Activated T-helper 2 cell treated with anti-CD3 and anti-CD28 coated beads, Interferon-gamma antibody, Interleukin-2, Interleukin-4, amounts not matched to agents 10 μg/mL and 5 μg/mL and 100 μg/mL, durations not matched to agents 14 hours and 24 hours and 36 hours (primary cell): ENCODE measurements at regions not wholly inside any gene's neighbourhood (a gene's known extent, or its start where the extent isn't known, plus 50 kb on each side); places are given as distances from the start of the nearest gene placed in this dataset.

ENCODE experiments used
- DNase-seq: peaks from one replicate; pipeline ENCODE4 v3.0.0; 2021; ENCODE audit warnings: low spot score
- H3K27ac Mint-ChIP-seq: one replicate; pipeline ENCODE4 v1.8.0; 2021; ENCODE audit warnings: mixed read lengths
- H3K27me3 Mint-ChIP-seq: one replicate; pipeline ENCODE4 v1.8.0; 2021; ENCODE audit warnings: low read depth, mixed read lengths
- H3K36me3 Mint-ChIP-seq: one replicate; pipeline ENCODE4 v1.8.0; 2021; ENCODE audit warnings: low read depth, mixed read lengths
- H3K4me1 Mint-ChIP-seq: one replicate; pipeline ENCODE4 v1.8.0; 2021; ENCODE audit warnings: low read depth, mixed read lengths
- H3K4me3 Mint-ChIP-seq: one replicate; pipeline ENCODE4 v1.8.0; 2021; ENCODE audit warnings: low read depth, mild to moderate bottlenecking, moderate library complexity, mixed read lengths
- H3K9me3 Mint-ChIP-seq: one replicate; pipeline ENCODE4 v1.8.0; 2021; ENCODE audit warnings: mixed read lengths
- intact Hi-C: fragments of 100-400 bp; cut with micrococcal nuclease; formaldehyde crosslinking; loops from one replicate; pipeline ENCODE4 v1.15.1; 2023

DNA sequence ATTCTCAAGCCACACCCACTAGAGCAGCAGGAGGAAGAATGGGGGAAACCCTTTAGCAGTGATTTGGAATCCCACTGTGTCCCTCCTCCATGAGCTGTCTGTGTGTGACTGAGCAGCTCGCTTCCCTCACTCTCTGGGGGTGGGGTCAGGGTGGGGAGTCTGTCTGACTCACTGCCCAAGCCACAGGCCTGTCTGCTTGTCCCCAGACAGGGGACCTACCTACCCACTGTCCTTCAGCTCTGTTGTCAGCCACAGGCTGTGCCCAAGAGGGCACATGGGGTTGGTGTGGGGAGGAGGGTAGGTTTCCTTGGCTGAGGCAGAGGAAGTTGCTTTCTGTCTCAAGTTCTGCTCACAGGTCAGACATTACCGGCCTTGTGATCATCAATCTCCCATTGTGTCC lies 127.0 kb downstream of the MAFB start:
- no peaks in the 10 kb centered on the region for H3K36me3 Mint-ChIP-seq
- H3K27me3 Mint-ChIP-seq: no peaks in the 10 kb centered on the region
- no peak overlapping the region for H3K27ac Mint-ChIP-seq
- no peak overlapping the region for H3K4me3 Mint-ChIP-seq
- no peak for DNase-seq
- H3K9me3 Mint-ChIP-seq: no peaks in the 10 kb centered on the region
- intact Hi-C loops: no loop called here
- H3K4me1 Mint-ChIP-seq: no peaks in the 10 kb centered on the region

DNA sequence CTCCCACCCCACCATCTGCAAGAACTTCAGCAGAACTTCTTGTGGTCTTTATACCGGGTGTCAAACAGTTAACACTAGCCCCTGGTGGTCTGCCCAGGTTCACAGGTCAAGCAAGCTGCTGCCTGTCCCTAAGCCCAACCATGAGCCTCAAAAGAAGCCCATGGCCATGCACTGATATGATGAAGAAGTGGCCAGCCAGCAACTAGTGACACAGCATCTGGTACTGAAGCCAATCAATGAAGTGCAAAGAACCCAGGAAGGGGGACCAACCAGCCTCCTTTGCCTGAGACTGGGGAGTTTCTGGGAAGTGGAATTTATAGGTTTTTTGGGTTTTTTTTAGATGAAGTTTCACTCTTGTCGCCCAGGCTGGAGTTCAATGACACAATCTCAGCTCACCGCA lies 127.8 kb downstream of the MAFB start:
- Mint-ChIP-seq H3K4me1 (no peaks in the 10 kb centered on the region), H3K36me3 (no peaks in the 10 kb centered on the region), H3K4me3 (no peak overlapping the region), H3K9me3 (no peaks in the 10 kb centered on the region), H3K27ac (no peak overlapping the region), H3K27me3 (no peaks in the 10 kb centered on the region)
- DNase-seq: no peak
- intact Hi-C loops: no loop called here

DNA sequence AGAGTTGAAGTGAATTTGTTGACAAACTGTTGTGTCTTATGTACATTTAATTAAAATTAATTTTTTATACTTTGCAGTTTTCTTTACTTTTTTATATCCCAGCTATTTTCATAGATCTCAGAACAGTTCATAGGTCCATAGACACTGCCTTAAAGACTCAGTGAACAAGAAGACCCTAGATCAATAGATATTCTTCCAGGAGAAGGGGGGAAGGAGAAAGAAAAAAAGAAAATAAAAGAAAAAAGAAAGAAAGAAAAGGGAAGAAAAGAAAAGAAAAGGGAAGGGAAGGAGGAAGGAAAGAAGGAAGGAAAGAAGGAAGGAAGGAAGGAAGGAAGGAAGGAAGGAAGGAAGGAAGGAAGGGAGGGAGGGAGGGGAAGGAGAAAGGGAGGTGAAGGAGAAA lies 130.8 kb downstream of the MAFB start:
- H3K4me1 Mint-ChIP-seq: no peaks in the 10 kb centered on the region
- H3K9me3 Mint-ChIP-seq: no peaks in the 10 kb centered on the region
- H3K27ac Mint-ChIP-seq: no peak overlapping the region
- intact Hi-C loops: no loop called here
- no peaks in the 10 kb centered on the region for H3K36me3 Mint-ChIP-seq
- DNase-seq: no peak
- no peak overlapping the region for H3K4me3 Mint-ChIP-seq
- peaks cover 2% of the 10 kb centered on the region for H3K27me3 Mint-ChIP-seq

DNA sequence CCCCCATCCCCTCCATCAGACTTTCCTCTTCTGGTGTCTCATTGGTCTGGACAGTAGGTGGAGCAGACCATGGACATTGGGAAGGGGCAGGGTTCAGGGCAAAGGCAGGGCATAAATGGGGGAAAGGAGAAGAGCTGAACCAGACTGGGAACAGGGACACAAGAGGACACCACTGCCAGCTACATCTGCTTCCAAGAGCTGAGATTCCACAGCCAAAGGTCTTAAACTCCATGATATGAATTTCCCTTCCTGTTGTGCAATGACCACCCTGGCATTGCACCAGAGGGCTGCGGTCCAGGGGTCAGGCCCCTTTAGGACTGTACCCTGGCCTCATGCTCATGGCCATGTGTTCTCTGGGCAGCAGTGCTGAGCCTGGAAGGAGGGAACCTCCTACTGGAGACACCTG lies 137.9 kb downstream of the MAFB start:
- H3K4me3 Mint-ChIP-seq: no peak overlapping the region

DNA sequence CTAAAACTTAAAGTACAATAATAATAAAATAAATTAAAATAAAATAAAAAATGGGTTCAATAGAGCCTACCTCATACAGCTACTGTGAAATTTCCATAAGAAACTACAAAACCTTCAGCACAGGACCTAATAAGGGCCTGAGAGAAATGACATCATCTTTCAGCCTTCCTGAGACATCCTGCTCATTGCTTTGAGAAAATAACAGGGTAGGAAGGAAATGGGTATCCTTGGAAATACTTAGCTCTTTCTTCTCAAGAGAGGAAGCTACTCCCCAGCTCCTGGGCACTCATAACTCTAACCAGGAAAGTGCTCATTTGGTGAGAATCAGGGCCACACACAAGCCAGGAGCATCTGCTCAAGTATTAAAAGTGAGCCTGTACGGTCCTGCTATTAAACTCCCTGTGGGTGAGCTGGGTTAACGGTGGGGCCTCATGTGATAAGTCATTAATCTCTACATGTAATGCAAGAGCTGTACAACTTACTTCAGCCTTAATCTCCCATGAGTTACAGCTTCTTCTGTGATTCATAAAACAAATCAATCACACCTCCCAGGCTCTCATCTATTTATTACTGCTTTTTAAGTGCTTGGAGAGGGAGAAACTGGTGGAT lies 141.4 kb downstream of the MAFB start:
- no peak overlapping the region for H3K4me3 Mint-ChIP-seq
- no peaks in the 10 kb centered on the region for H3K36me3 Mint-ChIP-seq
- no peaks in the 10 kb centered on the region for H3K27me3 Mint-ChIP-seq
- no peak overlapping the region for H3K27ac Mint-ChIP-seq
- DNase-seq: no peak
- H3K4me1 Mint-ChIP-seq: no peaks in the 10 kb centered on the region
- no peaks in the 10 kb centered on the region for H3K9me3 Mint-ChIP-seq
- intact Hi-C loops: no loop called here

More for the DNA sequence above, 137.9 kb downstream of the MAFB start:
- Mint-ChIP-seq H3K4me1 (no peaks in the 10 kb centered on the region), H3K9me3 (no peaks in the 10 kb centered on the region), H3K36me3 (no peaks in the 10 kb centered on the region), H3K27me3 (peaks cover 2% of the 10 kb centered on the region), H3K27ac (no peak overlapping the region)
- no peak for DNase-seq
- intact Hi-C loops: no loop called here

DNA sequence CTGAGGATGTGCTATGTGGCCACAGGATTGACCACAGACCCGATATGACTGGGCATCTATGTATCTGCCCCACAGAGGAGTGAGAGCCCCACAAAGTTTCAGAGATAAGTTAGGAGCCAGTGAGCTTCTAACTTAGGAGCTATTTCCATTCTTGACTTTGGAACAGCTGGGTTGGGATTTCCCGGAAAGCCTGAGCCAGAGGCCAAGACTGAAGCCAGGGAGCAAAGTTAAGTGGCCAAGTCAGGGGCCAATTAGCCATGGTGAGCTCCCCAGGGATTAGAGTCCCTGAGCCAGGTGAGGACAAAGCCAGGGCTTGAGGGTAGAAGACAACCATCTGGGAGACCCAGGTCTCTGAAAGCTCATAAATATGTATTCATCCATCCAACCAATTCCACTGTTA lies 143.6 kb downstream of the MAFB start:
- no peaks in the 10 kb centered on the region for H3K4me1 Mint-ChIP-seq
- no peaks in the 10 kb centered on the region for H3K27me3 Mint-ChIP-seq
- H3K9me3 Mint-ChIP-seq: no peaks in the 10 kb centered on the region
- no peak overlapping the region for H3K27ac Mint-ChIP-seq
- no peak overlapping the region for H3K4me3 Mint-ChIP-seq
- intact Hi-C loops: no loop called here
- no peaks in the 10 kb centered on the region for H3K36me3 Mint-ChIP-seq
- DNase-seq: no peak

DNA sequence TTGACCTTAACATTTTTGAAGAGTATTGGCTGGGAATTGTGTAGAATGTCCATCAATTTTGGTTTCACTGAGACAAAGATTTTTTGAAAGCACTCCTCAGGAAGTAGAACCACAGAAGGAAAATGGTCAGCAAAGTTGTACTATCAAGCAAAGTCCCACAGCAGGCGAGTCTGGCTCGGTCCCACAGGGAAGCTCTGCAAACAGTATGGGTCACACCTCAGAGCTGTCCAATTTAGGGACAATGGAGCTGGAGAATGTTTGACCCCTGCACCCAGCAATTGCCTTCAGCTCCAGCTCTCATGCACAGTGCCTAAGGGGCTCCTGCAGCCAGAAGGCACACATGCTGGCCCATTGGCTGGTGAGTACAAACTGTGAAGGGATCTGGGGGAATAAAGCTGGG lies 147.0 kb downstream of the MAFB start:
- H3K27me3 Mint-ChIP-seq: peaks cover 2% of the 10 kb centered on the region
- H3K4me1 Mint-ChIP-seq: no peaks in the 10 kb centered on the region
- DNase-seq: no peak
- H3K9me3 Mint-ChIP-seq: no peaks in the 10 kb centered on the region
- no peak overlapping the region for H3K4me3 Mint-ChIP-seq
- intact Hi-C loops: no loop called here
- no peaks in the 10 kb centered on the region for H3K36me3 Mint-ChIP-seq
- no peak overlapping the region for H3K27ac Mint-ChIP-seq

DNA sequence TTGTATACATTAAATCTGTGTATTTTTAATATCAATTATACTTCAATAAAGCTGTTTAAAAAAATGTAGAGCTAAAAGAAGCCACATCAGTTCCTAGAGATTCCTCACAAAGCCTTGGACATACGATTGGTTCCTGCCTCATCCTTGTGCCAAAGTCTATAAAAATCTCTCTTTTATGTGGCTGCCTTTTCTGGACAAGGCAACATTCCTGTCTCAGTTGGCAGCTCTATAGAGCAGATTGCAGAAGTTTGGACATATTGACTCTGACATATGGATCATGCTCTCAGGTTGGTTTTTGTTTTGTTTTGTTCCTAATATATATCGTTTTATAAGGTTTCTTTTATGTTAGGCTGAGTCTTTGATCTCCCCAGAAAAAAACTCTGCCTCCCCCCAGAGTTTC lies 148.9 kb downstream of the MAFB start:
- H3K36me3 Mint-ChIP-seq: no peaks in the 10 kb centered on the region
- H3K27ac Mint-ChIP-seq: no peak overlapping the region
- no peaks in the 10 kb centered on the region for H3K9me3 Mint-ChIP-seq
- no peak overlapping the region for H3K4me3 Mint-ChIP-seq
- H3K27me3 Mint-ChIP-seq: peaks cover 2% of the 10 kb centered on the region
- no peaks in the 10 kb centered on the region for H3K4me1 Mint-ChIP-seq
- no peak for DNase-seq
- intact Hi-C loops: no loop called here

DNA sequence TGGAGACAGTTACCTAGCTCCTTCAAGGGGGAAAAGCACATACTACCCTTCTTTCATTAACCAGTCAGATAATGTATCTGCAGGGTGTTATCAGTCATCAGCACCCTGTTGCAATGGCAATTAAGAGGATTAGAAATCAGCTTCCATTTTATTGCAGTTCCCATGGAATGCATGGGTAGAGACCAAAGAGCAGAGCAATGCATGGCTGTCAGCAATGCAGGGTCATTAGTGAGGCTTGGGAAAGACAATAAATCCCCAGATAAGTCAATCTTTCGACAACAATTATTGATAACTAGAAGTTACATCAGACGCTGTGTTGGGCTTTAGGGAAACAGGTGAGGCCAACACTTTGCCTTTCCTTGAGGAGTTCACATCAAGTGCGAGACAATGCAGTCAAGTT lies 150.9 kb downstream of the MAFB start:
- Mint-ChIP-seq H3K9me3 (peaks cover 4% of the 10 kb centered on the region), H3K4me1 (no peaks in the 10 kb centered on the region), H3K27me3 (peaks cover 2% of the 10 kb centered on the region), H3K36me3 (no peaks in the 10 kb centered on the region), H3K27ac (no peak overlapping the region), H3K4me3 (no peak overlapping the region)
- intact Hi-C loops: no loop called here
- DNase-seq: no peak

DNA sequence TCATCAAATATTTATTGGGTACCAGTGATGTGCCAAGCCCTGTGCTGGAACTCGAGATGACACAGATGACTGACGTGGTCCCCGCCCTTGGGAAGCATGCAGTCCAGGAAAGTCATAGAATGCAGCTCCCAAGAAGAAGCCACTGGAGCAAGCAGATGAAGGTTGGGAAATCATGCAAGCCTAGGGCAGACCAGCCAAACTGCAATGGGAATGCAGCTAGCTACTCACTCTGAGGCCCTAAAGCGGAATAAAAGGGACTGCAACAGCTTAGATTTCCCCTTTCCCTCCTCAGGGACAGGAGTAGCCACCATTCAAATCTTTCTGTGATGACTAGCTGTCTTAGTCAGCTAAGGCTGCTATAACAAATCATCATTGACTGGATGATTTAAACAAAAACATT lies 152.2 kb downstream of the MAFB start:
- no peaks in the 10 kb centered on the region for H3K36me3 Mint-ChIP-seq
- DNase-seq: no peak
- no peak overlapping the region for H3K27ac Mint-ChIP-seq
- H3K4me1 Mint-ChIP-seq: no peaks in the 10 kb centered on the region
- H3K27me3 Mint-ChIP-seq: peaks cover 2% of the 10 kb centered on the region
- H3K9me3 Mint-ChIP-seq: peaks cover 13% of the 10 kb centered on the region
- intact Hi-C loops: no loop called here
- no peak overlapping the region for H3K4me3 Mint-ChIP-seq

DNA sequence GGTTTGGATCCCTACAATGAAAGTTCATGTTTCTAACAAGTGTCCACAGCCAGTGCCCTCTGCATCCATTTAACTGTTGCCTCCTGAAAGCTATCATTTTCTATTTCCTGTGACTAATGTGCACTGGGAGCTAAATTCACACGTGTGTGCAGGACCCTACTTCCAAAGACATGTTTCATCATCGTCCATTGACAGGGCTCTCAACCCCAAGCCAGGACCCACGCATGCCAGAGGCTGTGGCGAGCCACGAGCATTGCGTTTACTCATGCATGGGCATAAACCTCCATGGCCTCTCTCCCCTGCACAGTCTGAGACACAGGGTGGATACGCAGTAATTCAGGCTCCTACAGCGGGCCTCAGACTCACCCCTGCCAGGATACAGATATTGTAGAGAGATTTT lies 153.2 kb downstream of the MAFB start:
- H3K4me1 Mint-ChIP-seq: no peaks in the 10 kb centered on the region
- H3K9me3 Mint-ChIP-seq: peaks cover 19% of the 10 kb centered on the region
- H3K27me3 Mint-ChIP-seq: peaks cover 2% of the 10 kb centered on the region
- DNase-seq: no peak
- no peak overlapping the region for H3K27ac Mint-ChIP-seq
- intact Hi-C loops: no loop called here
- no peaks in the 10 kb centered on the region for H3K36me3 Mint-ChIP-seq
- H3K4me3 Mint-ChIP-seq: no peak overlapping the region

DNA sequence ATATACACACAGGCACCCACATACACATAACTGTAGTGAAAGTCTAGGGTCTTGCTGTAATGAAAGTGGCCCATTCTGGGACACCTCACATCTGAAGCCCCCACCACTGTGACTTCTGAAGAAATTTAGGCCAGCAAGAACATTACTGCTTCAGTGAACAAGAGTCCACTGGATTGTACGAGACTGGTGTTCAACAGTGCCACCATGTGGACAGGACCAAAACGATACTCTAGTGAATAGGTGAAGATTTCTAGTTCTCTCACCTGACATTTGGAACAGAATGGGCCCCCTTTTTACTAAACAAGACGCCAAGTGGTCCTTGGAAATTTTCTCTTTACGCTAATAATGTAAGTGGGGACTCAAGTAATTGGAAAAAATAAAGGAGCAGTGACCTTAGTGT lies 156.9 kb downstream of the MAFB start:
- no peak for DNase-seq
- H3K27ac Mint-ChIP-seq: no peak overlapping the region
- H3K4me3 Mint-ChIP-seq: no peak overlapping the region
- H3K9me3 Mint-ChIP-seq: peaks cover 24% of the 10 kb centered on the region
- H3K27me3 Mint-ChIP-seq: no peaks in the 10 kb centered on the region
- H3K36me3 Mint-ChIP-seq: no peaks in the 10 kb centered on the region
- intact Hi-C loops: no loop called here
- no peaks in the 10 kb centered on the region for H3K4me1 Mint-ChIP-seq

DNA sequence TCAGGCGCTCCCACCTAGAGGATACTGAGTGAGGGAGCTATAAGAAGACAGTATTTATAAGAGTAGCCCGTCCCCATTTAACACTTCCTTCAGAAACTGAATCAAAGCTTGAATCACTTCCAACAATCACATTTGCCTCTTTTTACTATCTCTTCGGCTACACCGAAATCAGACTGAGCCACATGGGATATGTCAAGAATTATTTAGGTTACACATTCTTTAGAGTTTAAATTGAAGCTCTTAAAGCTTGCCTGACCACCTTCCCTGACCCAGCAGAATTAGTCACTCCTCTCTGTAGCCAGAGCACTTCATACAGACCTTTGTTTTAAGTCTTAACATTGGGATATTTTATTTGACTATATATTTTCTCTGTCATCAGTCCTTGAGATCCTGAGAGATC lies 163.7 kb downstream of the MAFB start:
- H3K4me1 Mint-ChIP-seq: no peaks in the 10 kb centered on the region
- no peaks in the 10 kb centered on the region for H3K36me3 Mint-ChIP-seq
- no peak overlapping the region for H3K4me3 Mint-ChIP-seq
- no peak overlapping the region for H3K27ac Mint-ChIP-seq
- no peak for DNase-seq
- no peaks in the 10 kb centered on the region for H3K27me3 Mint-ChIP-seq
- H3K9me3 Mint-ChIP-seq: peaks cover 8% of the 10 kb centered on the region
- intact Hi-C loops: no loop called here

DNA sequence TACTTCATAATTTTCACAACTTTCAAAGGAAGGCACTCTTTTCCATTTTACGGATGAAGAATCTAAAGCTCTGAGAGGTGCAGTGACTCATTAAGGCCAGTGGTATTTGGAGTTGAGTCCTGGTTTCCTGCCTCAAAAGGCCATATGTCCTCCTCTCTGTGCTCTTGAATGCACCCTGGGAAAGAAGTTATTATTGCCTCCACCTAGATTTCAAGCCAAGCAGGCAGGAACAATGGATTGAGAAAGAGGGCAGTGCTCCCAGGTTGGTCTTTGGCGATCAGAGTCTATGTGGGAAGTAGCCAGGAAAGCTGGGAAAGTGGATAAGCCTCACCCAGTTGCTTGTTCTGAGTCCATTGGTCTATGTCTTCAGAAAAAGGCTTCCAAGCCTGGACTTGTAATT lies 165.0 kb downstream of the MAFB start:
- intact Hi-C loops: no loop called here
- no peak overlapping the region for H3K27ac Mint-ChIP-seq
- H3K4me1 Mint-ChIP-seq: no peaks in the 10 kb centered on the region

More for the DNA sequence above, 165.0 kb downstream of the MAFB start:
- no peak for DNase-seq
- Mint-ChIP-seq H3K36me3 (no peaks in the 10 kb centered on the region), H3K27me3 (no peaks in the 10 kb centered on the region), H3K9me3 (peaks cover 8% of the 10 kb centered on the region), H3K4me3 (no peak overlapping the region)
